Activated CD8-positive, alpha-beta T cell treated with anti-CD3 and anti-CD28 coated beads for 36 hours (primary cell): ENCODE measurements at regions not wholly inside any gene's neighbourhood (a gene's known extent, or its start where the extent isn't known, plus 50 kb on each side); places are given as distances from the start of the nearest gene placed in this dataset.

Experiments used
- ATAC-seq: fragments of 200-7000 bp; cut with Tn5 transposase; one replicate; pipeline ENCODE4 v1.10.0; 2021; ENCODE audit warnings: mild to moderate bottlenecking, moderate library complexity
- CTCF ChIA-PET: fragments of 350-600 bp; sonication (Branson Sonifier 250); formaldehyde crosslinking; loops from one replicate; lab custom pipeline; 2021; ENCODE audit warnings: antibody characterized with exemption; lab: Charles Lee
- POLR2A ChIA-PET: fragments of 350-600 bp; sonication (Branson Sonifier 250); formaldehyde crosslinking; loops from one replicate; lab custom pipeline; 2021; ENCODE audit warnings: antibody characterized with exemption; lab: Charles Lee
- DNase-seq: peaks from one replicate; pipeline ENCODE4 v3.0.0-alpha.2; 2020
- H3K27ac Mint-ChIP-seq: one replicate; pipeline ENCODE4 v1.8.0; 2021; ENCODE audit warnings: mild to moderate bottlenecking, mixed read lengths
- H3K27me3 Mint-ChIP-seq: one replicate; pipeline ENCODE4 v1.8.0; 2021; ENCODE audit warnings: mixed read lengths
- H3K36me3 Mint-ChIP-seq: one replicate; pipeline ENCODE4 v1.8.0; 2021; ENCODE audit warnings: low read depth, mixed read lengths
- H3K4me1 Mint-ChIP-seq: one replicate; pipeline ENCODE4 v1.8.0; 2021; ENCODE audit warnings: low read depth, mixed read lengths
- H3K4me3 Mint-ChIP-seq: one replicate; pipeline ENCODE4 v1.8.0; 2021; ENCODE audit warnings: mild to moderate bottlenecking, moderate library complexity, mixed read lengths
- H3K9me3 Mint-ChIP-seq: one replicate; pipeline ENCODE4 v1.8.0; 2021; ENCODE audit warnings: mixed read lengths
- intact Hi-C: fragments of 100-400 bp; cut with micrococcal nuclease; formaldehyde crosslinking; loops from one replicate; pipeline ENCODE4 v1.10.0; 2022
- TF ChIP-seq, protein P1 (sequence below): fragments of 200-600 bp; IDR thresholded peaks from one replicate; pipeline ENCODE4 v1.8.0; 2022; ENCODE audit warnings: antibody characterized with exemption, mild to moderate bottlenecking

- TF ChIP-seq, protein P1, sequence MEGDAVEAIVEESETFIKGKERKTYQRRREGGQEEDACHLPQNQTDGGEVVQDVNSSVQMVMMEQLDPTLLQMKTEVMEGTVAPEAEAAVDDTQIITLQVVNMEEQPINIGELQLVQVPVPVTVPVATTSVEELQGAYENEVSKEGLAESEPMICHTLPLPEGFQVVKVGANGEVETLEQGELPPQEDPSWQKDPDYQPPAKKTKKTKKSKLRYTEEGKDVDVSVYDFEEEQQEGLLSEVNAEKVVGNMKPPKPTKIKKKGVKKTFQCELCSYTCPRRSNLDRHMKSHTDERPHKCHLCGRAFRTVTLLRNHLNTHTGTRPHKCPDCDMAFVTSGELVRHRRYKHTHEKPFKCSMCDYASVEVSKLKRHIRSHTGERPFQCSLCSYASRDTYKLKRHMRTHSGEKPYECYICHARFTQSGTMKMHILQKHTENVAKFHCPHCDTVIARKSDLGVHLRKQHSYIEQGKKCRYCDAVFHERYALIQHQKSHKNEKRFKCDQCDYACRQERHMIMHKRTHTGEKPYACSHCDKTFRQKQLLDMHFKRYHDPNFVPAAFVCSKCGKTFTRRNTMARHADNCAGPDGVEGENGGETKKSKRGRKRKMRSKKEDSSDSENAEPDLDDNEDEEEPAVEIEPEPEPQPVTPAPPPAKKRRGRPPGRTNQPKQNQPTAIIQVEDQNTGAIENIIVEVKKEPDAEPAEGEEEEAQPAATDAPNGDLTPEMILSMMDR, result no peak
- POLR2A ChIA-PET, result no interaction called here
- no peak for DNase-seq
Measured at GRCh38 chr16:86889974-86890373, 311.6 kb downstream of the FOXL1 start.

DNA sequence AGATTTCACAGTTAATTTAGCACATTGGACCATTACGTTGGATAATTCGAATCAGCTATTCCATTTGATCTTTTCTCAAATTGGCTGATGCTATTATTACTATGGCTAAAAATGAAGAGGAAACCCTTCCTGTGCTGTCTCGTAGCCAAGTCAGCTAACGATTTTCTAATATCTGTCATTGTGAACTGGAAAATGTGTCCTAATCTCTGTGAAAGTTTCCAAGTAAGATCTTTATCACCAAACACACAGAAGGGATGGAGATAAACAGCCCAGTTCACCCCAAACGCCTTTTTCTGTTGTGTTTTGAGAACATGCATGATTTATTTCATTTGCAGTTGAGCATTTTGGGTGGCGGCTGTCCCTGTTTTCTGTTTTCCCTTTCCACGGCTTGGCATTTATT is 312.8 kb downstream of the FOXL1 start:
- Mint-ChIP-seq H3K4me3 (no peak overlapping the region), H3K9me3 (no peaks in the 10 kb centered on the region), H3K27ac (no peak overlapping the region), H3K36me3 (no peaks in the 10 kb centered on the region), H3K4me1 (no peaks in the 10 kb centered on the region), H3K27me3 (peaks cover 6% of the 10 kb centered on the region)
- TF ChIP-seq, protein P1, result no peak
- ATAC-seq (no peak), DNase-seq (no peak)
- ChIA-PET CTCF (no interaction called here), POLR2A (no interaction called here)
- intact Hi-C loops, result no loop called here

More at GRCh38 chr16:86889974-86890373, 311.6 kb downstream of the FOXL1 start:
- H3K4me3 Mint-ChIP-seq, result no peak overlapping the region
- H3K4me1 Mint-ChIP-seq, result no peaks in the 10 kb centered on the region
- CTCF ChIA-PET, result no interaction called here
- intact Hi-C loops, result no loop called here
- peaks cover 6% of the 10 kb centered on the region for H3K27me3 Mint-ChIP-seq
- no peak for ATAC-seq
- no peaks in the 10 kb centered on the region for H3K36me3 Mint-ChIP-seq
- no peaks in the 10 kb centered on the region for H3K9me3 Mint-ChIP-seq
- no peak overlapping the region for H3K27ac Mint-ChIP-seq

GRCh38 chr16:86891631-86892030 is 313.3 kb downstream of the FOXL1 start:
- ATAC-seq (no peak), DNase-seq (no peak)
- H3K4me1 Mint-ChIP-seq, result no peaks in the 10 kb centered on the region
- ChIA-PET CTCF (no interaction called here), POLR2A (no interaction called here)
- no peaks in the 10 kb centered on the region for H3K9me3 Mint-ChIP-seq
- H3K27me3 Mint-ChIP-seq, result peaks cover 6% of the 10 kb centered on the region
- intact Hi-C loops, result no loop called here
- H3K27ac Mint-ChIP-seq, result no peak overlapping the region
- no peaks in the 10 kb centered on the region for H3K36me3 Mint-ChIP-seq
- H3K4me3 Mint-ChIP-seq, result no peak overlapping the region
- TF ChIP-seq, protein P1, result no peak

DNA sequence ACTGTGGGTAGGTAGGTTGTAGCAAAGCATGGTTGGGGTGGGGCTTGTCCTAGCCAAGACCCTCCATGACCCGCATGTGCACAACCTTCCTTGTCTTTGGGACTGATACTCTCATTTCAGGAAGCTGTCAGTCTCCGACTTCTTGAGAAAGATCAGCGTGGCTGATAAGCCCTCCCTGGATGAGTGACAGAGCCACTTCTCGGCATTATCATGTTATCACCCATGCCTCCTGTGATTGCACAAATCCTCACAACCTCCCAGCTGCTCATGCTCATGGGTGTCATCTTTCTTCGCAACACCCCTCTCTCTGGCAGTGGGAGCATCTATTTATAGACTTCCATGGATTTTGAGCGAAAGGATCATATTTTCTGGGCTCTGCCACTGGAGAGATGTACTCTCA is 314.2 kb downstream of the FOXL1 start:
- H3K4me1 Mint-ChIP-seq, result no peaks in the 10 kb centered on the region
- CTCF ChIA-PET, result no interaction called here

GRCh38 chr16:86893506-86893905 is 315.2 kb downstream of the FOXL1 start:
- POLR2A ChIA-PET, result no interaction called here
- CTCF ChIA-PET, result no interaction called here
- H3K27ac Mint-ChIP-seq, result no peak overlapping the region
- TF ChIP-seq, protein P1, result no peak
- no peak overlapping the region for H3K4me3 Mint-ChIP-seq
- H3K4me1 Mint-ChIP-seq, result no peaks in the 10 kb centered on the region
- H3K9me3 Mint-ChIP-seq, result no peaks in the 10 kb centered on the region
- intact Hi-C loops, result no loop called here
- H3K27me3 Mint-ChIP-seq, result peaks cover 6% of the 10 kb centered on the region
- no peaks in the 10 kb centered on the region for H3K36me3 Mint-ChIP-seq
- no peak for ATAC-seq
- DNase-seq, result no peak

More for the DNA sequence above, 314.2 kb downstream of the FOXL1 start:
- no peak for DNase-seq
- intact Hi-C loops, result no loop called here
- Mint-ChIP-seq H3K27me3 (peaks cover 6% of the 10 kb centered on the region), H3K4me3 (no peak overlapping the region), H3K36me3 (no peaks in the 10 kb centered on the region), H3K27ac (no peak overlapping the region), H3K9me3 (no peaks in the 10 kb centered on the region)
- POLR2A ChIA-PET, result no interaction called here
- ATAC-seq, result no peak
- TF ChIP-seq, protein P1, result no peak
